ENCODE measurements at regions not wholly inside any gene's neighbourhood (a gene's known extent, or its start where the extent isn't known, plus 50 kb on each side); places are given as distances from the start of the nearest gene placed in this dataset.

DNA sequence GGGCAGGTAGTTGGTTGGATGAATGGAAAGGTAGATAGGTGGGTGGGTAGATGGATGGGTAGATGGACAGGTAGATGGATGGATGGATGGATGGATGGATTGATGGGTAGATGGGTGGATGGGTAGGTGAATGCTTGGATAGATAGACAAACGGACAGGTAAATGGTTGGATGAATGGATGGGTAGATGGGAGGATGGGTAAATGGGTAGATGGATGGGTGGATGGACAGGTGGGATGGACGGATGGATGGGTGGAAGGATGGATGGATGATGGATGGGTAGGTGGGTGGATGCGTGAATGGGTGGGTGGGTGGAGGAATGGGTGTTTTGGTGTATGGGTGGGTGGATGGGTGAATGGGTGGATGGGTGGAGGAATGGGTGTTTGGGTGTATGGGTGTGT is 50.1 kb upstream of the ASAP2 start:
- Mint-ChIP-seq H3K4me3 (no peak overlapping the region), H3K36me3 (ENCODE audit: low read depth) (no peaks in the 10 kb centered on the region), H3K27ac (no peak overlapping the region), H3K4me1 (no peaks in the 10 kb centered on the region), H3K9me3 (no peaks in the 10 kb centered on the region), H3K27me3 (peaks cover 28% of the 10 kb centered on the region)
- no peak for ATAC-seq (replicated peaks)

DNA sequence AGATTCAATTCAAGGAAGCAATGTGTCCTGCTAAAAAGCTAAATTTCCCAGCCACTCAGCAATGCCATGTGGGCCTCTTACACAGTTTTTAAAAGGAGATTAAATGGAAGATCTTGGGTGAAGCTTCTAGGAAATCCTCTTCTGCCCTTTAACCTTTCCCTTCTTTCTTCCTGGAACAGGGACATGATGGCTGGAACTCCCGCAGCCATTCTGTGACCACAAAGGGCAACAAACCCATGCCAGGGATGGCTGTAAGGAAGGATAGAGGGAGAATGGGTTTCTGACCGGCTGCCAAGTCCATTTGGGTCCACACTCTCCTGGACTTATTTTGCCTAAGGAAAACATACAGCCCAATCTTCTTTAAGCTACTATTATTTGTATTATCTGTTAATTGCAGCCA is 52.6 kb upstream of the ASAP2 start:
- H3K36me3 Mint-ChIP-seq (ENCODE audit: low read depth) = no peaks in the 10 kb centered on the region
- peaks cover 28% of the 10 kb centered on the region for H3K27me3 Mint-ChIP-seq

DNA sequence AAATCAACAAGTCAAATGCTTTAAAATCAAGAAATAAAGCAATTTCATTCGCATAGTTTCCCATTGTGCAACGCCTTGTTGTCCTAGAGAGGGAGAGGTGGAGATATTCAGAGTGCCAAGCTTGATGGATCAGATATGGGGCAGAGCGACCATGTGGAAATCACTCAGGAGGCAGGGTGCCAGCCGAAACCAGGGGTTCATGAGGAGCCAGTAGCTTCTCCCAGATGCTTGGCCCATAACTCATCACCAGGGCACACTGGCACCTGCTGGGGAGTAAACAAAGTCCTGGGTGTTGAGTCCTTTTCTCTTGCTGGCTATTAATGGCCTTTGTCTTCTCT is 53.0 kb upstream of the ASAP2 start:
- no peak overlapping the region for H3K27ac Mint-ChIP-seq
- H3K27me3 Mint-ChIP-seq = peaks cover 28% of the 10 kb centered on the region
- H3K4me1 Mint-ChIP-seq = no peaks in the 10 kb centered on the region
- no peak overlapping the region for H3K4me3 Mint-ChIP-seq
- no peak for ATAC-seq (replicated peaks)
- H3K9me3 Mint-ChIP-seq = no peaks in the 10 kb centered on the region
- H3K36me3 Mint-ChIP-seq (ENCODE audit: low read depth) = no peaks in the 10 kb centered on the region

More for the DNA sequence above, 52.6 kb upstream of the ASAP2 start:
- H3K27ac Mint-ChIP-seq = no peak overlapping the region
- no peak overlapping the region for H3K4me3 Mint-ChIP-seq
- no peaks in the 10 kb centered on the region for H3K9me3 Mint-ChIP-seq
- ATAC-seq (replicated peaks) = no peak
- no peaks in the 10 kb centered on the region for H3K4me1 Mint-ChIP-seq

DNA sequence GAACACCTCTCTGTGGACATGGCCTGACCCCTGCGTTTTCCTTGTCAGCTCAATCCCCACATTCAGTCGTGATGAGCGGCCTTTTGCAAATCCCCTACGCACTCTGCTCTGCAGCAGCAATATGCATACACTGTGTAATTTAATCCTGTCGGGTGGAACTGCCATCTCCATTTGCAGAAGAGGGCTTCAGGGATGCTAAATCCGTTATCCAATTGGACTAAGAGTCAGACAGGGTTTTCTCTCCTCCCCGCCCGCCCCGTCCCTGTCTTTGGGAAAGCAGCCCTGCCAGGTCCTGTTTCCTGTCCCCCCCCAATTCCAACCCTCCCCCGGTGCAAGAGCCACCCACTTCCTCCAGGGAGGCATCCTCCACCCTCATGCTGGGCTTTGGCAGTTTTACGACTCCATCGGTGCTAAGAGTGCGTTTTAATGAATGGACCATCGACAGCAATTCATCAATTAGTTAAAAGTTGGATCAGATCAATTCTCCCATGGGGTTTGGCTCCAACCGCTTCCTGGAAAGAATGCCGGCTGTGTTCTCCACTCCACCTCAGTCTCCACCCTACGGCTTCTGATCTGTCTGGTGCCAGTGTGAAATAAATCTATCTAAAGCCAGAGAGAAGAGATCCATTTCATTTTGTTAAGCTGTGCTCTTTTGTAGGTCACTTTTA is 53.5 kb upstream of the ASAP2 start:
- no peaks in the 10 kb centered on the region for H3K4me1 Mint-ChIP-seq
- no peaks in the 10 kb centered on the region for H3K36me3 Mint-ChIP-seq (ENCODE audit: low read depth)
- H3K27ac Mint-ChIP-seq = no peak overlapping the region
- no peak for ATAC-seq (replicated peaks)
- peaks cover 28% of the 10 kb centered on the region for H3K27me3 Mint-ChIP-seq
- H3K4me3 Mint-ChIP-seq = no peak overlapping the region
- H3K9me3 Mint-ChIP-seq = no peaks in the 10 kb centered on the region

DNA sequence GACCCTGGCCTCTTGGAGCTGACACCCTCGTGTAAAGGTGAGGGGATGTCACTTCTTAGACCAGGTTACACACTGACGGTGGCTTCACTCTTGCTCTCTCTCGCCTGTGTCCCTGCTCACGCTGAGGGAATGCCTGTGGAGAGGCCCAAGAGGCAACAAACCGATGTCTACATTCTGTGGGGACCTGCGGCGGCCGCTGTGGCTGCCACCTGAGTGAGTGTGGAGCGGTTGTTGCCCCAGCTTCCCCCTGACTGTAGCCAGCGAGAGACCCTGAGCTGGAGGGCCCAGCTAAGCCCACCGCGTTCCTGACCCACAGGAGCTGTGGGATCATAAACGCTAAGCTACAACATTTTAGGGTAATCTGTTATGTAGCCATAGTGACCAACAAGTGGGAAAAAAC is 55.7 kb upstream of the ASAP2 start:
- ATAC-seq (replicated peaks) = no peak

DNA sequence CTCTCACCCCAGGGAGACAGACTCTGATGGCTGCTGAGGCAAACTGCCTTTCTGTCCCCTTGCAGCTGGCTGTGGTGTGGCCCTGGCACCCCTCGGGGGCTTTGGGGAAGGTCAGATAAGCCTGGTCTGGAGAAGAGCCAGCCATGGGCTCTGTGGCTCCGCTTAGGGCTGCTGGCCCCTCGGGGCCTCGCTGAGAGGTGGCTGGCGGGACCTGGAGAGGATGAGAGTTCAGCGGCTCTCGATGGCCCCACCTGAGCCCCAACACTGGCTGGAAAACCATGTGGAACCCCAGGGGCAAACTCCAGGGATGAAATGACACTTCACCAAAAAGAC is 56.1 kb upstream of the ASAP2 start:
- H3K9me3 Mint-ChIP-seq = no peaks in the 10 kb centered on the region

More for the DNA sequence above, 55.7 kb upstream of the ASAP2 start:
- Mint-ChIP-seq H3K4me1 (no peaks in the 10 kb centered on the region), H3K36me3 (ENCODE audit: low read depth) (no peaks in the 10 kb centered on the region), H3K4me3 (no peak overlapping the region), H3K27ac (no peak overlapping the region), H3K27me3 (peaks cover 30% of the 10 kb centered on the region), H3K9me3 (no peaks in the 10 kb centered on the region)

DNA sequence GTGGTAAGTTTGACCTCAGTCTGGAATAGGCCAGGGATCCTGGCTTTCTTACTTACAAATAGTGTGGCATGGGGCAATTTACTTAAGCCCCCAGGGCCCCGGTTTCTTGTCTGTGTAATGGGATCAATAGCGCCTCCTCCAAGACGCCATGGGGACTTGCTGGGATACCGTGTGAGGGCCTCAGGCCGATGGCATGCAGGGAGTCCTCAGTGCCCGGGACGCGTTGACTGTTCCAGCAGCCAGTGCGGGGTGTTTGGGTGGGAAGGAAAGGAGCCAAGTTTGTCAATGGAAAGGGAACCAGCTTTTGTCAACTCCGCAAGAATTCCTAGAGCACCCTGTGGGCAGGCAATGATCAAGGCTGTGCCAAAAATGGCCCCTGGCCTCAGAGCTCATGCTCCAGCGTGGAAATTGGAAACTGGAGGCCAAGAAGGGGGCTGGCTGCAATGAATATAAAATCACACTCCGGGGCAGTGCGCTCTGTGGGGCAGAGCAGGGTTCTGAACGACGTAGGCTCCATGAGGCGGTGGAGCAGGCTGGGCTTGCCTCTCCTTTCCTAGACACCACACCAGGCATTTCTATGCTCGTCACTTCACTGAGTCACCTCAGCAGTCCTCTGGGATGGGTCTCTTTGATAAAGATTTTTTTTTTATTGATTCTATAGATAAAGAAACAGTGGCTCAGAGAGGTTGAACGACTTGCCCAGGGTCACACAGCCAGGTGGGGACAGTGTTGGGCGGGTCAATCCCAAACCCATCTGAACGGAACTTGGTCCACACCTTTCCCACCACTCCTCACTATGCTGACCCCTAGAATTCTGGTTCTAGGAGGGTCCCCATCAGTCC is 56.7 kb upstream of the ASAP2 start:
- ATAC-seq (replicated peaks) = no peak
- H3K4me1 Mint-ChIP-seq = no peaks in the 10 kb centered on the region

More for the DNA sequence above, 56.1 kb upstream of the ASAP2 start:
- ATAC-seq (replicated peaks) = no peak
- Mint-ChIP-seq H3K27ac (no peak overlapping the region), H3K4me1 (no peaks in the 10 kb centered on the region), H3K4me3 (no peak overlapping the region), H3K36me3 (ENCODE audit: low read depth) (no peaks in the 10 kb centered on the region), H3K27me3 (peaks cover 28% of the 10 kb centered on the region)

DNA sequence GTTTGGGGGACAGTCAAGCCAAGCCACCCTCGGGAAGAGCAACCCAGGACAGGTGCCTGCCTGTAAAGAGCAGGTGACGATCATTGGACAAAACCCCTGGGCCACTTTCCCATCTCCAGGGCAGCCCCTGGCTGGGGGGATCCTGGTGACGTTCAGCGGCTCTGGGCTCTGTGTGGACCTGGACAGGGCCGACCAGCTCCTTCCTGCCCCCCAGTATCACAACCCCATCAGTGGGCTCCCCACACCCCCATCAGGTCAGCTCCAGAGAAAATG is 57.3 kb upstream of the ASAP2 start:
- Mint-ChIP-seq H3K27ac (no peak overlapping the region), H3K36me3 (ENCODE audit: low read depth) (no peaks in the 10 kb centered on the region), H3K9me3 (no peaks in the 10 kb centered on the region), H3K4me3 (no peak overlapping the region), H3K27me3 (peaks cover 21% of the 10 kb centered on the region), H3K4me1 (no peaks in the 10 kb centered on the region)
- ATAC-seq (replicated peaks) = no peak

More for the DNA sequence above, 56.7 kb upstream of the ASAP2 start:
- no peaks in the 10 kb centered on the region for H3K9me3 Mint-ChIP-seq
- H3K4me3 Mint-ChIP-seq = no peak overlapping the region
- H3K36me3 Mint-ChIP-seq (ENCODE audit: low read depth) = no peaks in the 10 kb centered on the region
- no peak overlapping the region for H3K27ac Mint-ChIP-seq
- peaks cover 22% of the 10 kb centered on the region for H3K27me3 Mint-ChIP-seq

DNA sequence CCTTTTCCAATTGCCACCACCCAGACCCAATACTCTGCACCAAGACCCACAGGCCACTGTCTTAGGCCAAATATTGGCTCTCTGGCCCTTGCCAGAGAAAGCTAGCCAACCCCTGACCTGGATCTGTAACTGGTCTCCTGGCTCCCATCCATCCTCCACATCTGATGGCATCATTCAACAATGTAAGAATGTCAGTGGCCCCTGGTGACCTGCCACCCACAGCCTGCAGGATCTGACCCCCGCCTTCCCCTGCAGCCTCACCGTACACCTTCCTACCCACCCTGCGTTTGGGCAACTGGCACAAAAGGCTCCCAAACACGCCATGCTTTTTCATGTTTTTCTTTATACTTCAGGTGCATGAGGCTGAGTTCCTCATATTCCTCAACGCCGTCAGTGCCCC is 60.0 kb upstream of the ASAP2 start:
- H3K4me1 Mint-ChIP-seq = no peaks in the 10 kb centered on the region
- H3K9me3 Mint-ChIP-seq = no peaks in the 10 kb centered on the region
- no peaks in the 10 kb centered on the region for H3K36me3 Mint-ChIP-seq (ENCODE audit: low read depth)
- H3K27me3 Mint-ChIP-seq = peaks cover 16% of the 10 kb centered on the region
- H3K27ac Mint-ChIP-seq = peak overlapping the region; percentile 53
- no peak for ATAC-seq (replicated peaks)
- H3K4me3 Mint-ChIP-seq = no peak overlapping the region

DNA sequence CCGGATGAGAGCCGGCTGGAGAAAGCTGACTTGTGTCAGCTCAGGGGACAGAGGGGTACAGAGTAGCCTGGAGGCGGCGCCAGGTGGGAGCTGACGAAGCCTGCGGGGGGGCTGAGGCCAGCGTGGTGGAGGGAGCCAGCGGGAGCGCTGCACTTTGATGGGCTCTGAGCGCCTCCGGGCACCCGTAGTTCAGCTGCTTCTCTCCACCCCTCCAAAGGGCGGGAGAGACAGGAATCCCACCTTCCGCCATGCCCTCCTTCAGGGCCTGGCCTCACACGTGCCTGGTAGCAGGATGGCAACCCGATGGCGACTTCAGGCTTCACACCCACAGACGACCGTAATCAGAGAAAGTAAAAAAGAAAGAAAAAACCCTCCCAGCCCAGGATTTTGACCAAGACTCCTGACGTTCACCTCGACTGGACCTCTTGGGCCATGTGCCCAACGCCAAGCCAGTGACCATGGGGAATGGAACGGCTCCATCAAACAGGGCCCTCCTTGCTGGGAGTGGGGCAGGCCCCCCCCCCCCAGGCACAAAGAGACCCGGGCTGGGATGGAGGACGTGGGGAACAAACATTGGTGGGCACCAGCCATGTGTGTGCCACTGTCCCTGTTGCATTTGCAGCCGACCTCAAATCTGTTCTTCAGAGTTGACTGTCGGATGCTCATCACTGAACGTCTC is 60.7 kb upstream of the ASAP2 start:
- Mint-ChIP-seq H3K27ac (no peak overlapping the region), H3K4me1 (no peaks in the 10 kb centered on the region), H3K27me3 (peaks cover 19% of the 10 kb centered on the region), H3K9me3 (no peaks in the 10 kb centered on the region), H3K36me3 (ENCODE audit: low read depth) (no peaks in the 10 kb centered on the region), H3K4me3 (no peak overlapping the region)
- no peak for ATAC-seq (replicated peaks)

DNA sequence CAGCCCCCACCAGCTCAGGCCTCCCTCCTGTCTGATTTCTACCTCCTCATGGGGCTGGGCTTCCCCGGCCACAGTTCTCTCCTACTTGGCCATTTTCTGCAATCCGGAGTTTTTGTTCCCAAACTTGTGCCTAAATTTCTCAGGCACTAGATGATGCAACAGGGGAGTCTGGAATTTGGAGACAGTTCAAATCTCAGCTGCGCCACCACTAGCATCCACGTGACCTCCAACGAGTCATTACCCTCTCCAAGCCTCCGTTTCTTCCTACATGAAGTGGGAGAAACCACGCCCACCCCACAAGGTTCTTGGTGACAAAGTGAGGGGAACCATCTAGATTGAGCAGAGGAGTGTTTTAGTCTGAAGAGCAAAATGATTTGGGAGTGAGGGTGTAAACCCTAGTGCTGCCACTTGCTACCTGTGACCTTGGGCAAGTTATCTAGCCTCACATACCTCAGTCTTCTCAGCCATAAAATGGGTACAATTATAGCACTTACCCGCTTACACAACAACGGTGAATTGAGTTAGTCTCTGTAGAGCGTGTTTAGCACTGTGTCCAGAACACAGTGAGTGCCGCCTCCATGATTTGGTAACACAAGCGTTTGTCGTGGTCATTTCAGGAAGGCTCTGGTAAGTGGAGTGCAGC is 61.4 kb upstream of the ASAP2 start:
- Mint-ChIP-seq H3K36me3 (ENCODE audit: low read depth) (no peaks in the 10 kb centered on the region), H3K4me1 (no peaks in the 10 kb centered on the region), H3K9me3 (no peaks in the 10 kb centered on the region), H3K4me3 (no peak overlapping the region), H3K27ac (no peak overlapping the region), H3K27me3 (peaks cover 22% of the 10 kb centered on the region)
- ATAC-seq (replicated peaks) = no peak

DNA sequence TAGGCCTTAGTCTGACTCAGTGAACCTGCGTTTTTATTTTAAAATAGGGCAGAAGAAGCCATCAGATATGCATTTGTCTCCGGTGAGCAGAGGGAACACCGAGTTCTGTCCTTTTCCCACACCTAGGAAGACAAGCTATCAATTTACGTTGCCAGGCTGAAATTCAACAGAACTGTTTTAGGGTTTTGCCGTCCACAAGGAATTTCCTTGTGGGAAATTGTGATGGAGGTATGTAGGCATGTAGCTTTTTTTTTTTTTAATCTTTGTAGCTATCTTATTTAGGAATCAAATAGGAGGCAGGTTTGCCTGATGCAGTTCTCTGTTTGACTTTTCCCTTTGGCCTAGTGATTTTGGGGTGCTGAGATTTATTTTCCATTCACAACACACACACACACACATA is 62.0 kb upstream of the ASAP2 start:
- ATAC-seq (replicated peaks) = no peak
- Mint-ChIP-seq H3K9me3 (no peaks in the 10 kb centered on the region), H3K4me1 (no peaks in the 10 kb centered on the region), H3K4me3 (no peak overlapping the region), H3K27ac (no peak overlapping the region), H3K36me3 (ENCODE audit: low read depth) (no peaks in the 10 kb centered on the region), H3K27me3 (peaks cover 22% of the 10 kb centered on the region)

DNA sequence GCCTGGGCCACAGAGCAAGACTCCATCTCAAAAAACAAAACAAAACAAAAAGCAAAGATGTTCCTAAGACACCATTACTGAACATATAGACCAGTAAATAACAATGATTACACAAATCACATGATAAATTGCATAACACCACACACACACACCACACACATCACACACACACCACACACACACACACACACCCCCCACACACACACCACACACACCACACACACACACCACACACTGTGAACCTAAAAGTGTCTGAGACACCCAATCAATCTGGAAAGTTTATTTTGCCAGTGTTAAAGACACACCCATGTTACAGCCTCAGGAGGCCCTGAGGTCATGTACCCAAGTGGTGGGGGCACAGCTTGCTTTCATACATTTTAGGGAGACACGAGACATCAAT is 62.6 kb upstream of the ASAP2 start:
- Mint-ChIP-seq H3K27ac (no peak overlapping the region), H3K9me3 (no peaks in the 10 kb centered on the region), H3K4me1 (no peaks in the 10 kb centered on the region), H3K36me3 (ENCODE audit: low read depth) (no peaks in the 10 kb centered on the region), H3K27me3 (peaks cover 24% of the 10 kb centered on the region), H3K4me3 (no peak overlapping the region)
- ATAC-seq (replicated peaks) = no peak

DNA sequence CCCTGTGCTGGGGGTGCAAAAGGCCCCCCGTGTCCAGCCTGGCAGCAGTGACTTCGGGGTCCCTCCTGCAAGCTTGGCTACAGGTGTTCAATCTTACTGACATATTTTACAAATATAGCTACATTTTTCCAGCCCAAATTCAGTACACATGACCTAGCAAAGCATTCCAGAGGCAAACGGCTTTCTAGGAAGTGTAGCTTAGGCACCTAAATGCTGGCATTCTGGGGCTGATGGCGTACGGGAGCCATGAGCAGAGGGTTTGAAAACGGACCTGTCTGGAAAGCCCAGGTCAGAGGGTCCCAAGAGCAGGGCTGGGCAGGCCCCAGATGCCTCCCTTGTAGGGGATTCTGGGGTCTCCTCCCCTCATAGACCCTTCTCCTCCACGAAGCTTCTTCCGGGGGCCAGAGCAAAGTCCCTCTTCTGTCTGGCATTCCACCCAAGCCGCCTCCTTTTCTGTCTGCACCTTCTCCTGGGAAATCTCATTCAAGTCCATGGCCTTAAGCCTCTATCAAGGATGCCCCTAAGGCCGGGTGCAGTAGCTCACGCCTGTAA is 63.3 kb upstream of the ASAP2 start:
- peaks cover 29% of the 10 kb centered on the region for H3K27me3 Mint-ChIP-seq

More for the DNA sequence above, 63.3 kb upstream of the ASAP2 start:
- Mint-ChIP-seq H3K27ac (no peak overlapping the region), H3K4me3 (peak overlapping the region; percentile 37), H3K36me3 (ENCODE audit: low read depth) (no peaks in the 10 kb centered on the region), H3K9me3 (no peaks in the 10 kb centered on the region), H3K4me1 (no peaks in the 10 kb centered on the region)
- ATAC-seq (replicated peaks) = no peak
